ENCODE measurements at regions not wholly inside any gene's neighbourhood (a gene's known extent, or its start where the extent isn't known, plus 50 kb on each side); places are given as distances from the start of the nearest gene placed in this dataset.

GRCh38 chr4:32219306-32220075, 1499.3 kb downstream of the PCDH7 start:
- Histone ChIP-seq H3K27me3 (replicated peaks in 1 of 2; ENCODE audit: control insufficient read depth in 2 of 2, extremely low read depth in 1 of 2, insufficient read depth in 2 of 2, low read length in 1 of 2) (no peaks in the 10 kb centered on the region), H3K4me1 (ENCODE audit: control insufficient read depth in 1 of 2, extremely low read depth in 1 of 2, insufficient read depth in 2 of 2, low read length in 2 of 2) (no peaks in the 10 kb centered on the region), H3K36me3 (ENCODE audit: control insufficient read depth in 2 of 2, extremely low read depth in 1 of 2, insufficient read depth in 1 of 2, low read length in 1 of 2) (no peaks in the 10 kb centered on the region), H3K4me3 (ENCODE audit: control insufficient read depth in 1 of 2, extremely low read depth in 1 of 2, low read length in 1 of 2) (no peak overlapping the region), H3K9me3 (peaks cover 2% of the 10 kb centered on the region), H3K27ac (ENCODE audit: low read length) (no peak overlapping the region)
- H3K9me3 Mint-ChIP-seq: peaks cover 4 to 26% (median 17%) of the 10 kb centered on the region in 3 donors
- no peak overlapping the region for H3K4me3 Mint-ChIP-seq
- POLR2A ChIA-PET: no interaction called here
- H3K4me1 Mint-ChIP-seq: no peaks in the 10 kb centered on the region
- WGBS (ENCODE audit: insufficient coverage): no CpG with 5 or more reads among the region's 3 CpGs
- H3K27me3 Mint-ChIP-seq: no peaks in the 10 kb centered on the region
- DNase-seq (no peak), ATAC-seq (replicated peaks in 1 of 4) (no peak)
- H3K36me3 Mint-ChIP-seq: no peaks in the 10 kb centered on the region
- no peak overlapping the region for H3K27ac Mint-ChIP-seq
- CTCF ChIA-PET: no interaction called here

DNA sequence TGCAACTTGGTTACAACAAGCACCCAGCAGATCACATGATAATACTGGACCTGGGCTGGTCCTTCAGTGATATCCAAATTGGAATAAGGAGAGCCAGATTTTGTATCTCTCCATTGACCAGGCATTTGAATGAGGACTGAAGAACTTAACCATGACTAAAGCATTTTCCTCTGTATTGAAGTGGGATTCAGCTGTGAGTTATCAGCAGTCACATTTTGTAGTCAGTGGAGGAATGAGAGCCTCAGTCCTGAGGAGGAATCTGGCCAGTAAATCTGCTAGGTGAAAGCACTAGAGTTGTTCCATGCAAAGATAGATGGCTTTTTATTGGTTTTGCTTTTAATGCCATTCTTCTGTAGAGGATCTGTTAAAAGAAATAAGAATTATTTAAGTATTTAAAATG, 1506.0 kb downstream of the PCDH7 start:
- no peaks in the 10 kb centered on the region for H3K36me3 ChIP-seq (ENCODE audit: control insufficient read depth in 2 of 2, extremely low read depth in 1 of 2, insufficient read depth in 1 of 2, low read length in 1 of 2)
- Mint-ChIP-seq H3K4me3 (no peak overlapping the region), H3K4me1 (no peaks in the 10 kb centered on the region), H3K27me3 (no peaks in the 10 kb centered on the region), H3K27ac (no peak overlapping the region), H3K36me3 (no peaks in the 10 kb centered on the region), H3K9me3 (peaks cover 13 to 41% (median 21%) of the 10 kb centered on the region in 3 donors)
- H3K27me3 ChIP-seq (replicated peaks in 1 of 2; ENCODE audit: control insufficient read depth in 2 of 2, extremely low read depth in 1 of 2, insufficient read depth in 2 of 2, low read length in 1 of 2): no peaks in the 10 kb centered on the region
- no peak for ATAC-seq (replicated peaks in 1 of 4)
- no peak for DNase-seq
- no peaks in the 10 kb centered on the region for H3K4me1 ChIP-seq (ENCODE audit: control insufficient read depth in 1 of 2, extremely low read depth in 1 of 2, insufficient read depth in 2 of 2, low read length in 2 of 2)
- no peak overlapping the region for H3K4me3 ChIP-seq (ENCODE audit: control insufficient read depth in 1 of 2, extremely low read depth in 1 of 2, low read length in 1 of 2)
- H3K27ac ChIP-seq (ENCODE audit: low read length): no peak overlapping the region
- POLR2A ChIA-PET: no interaction called here
- no peaks in the 10 kb centered on the region for H3K9me3 ChIP-seq
- CTCF ChIA-PET: no interaction called here

- WGBS (ENCODE audit: insufficient coverage): no CpG with 5 or more reads among the region's 2 CpGs
- no peaks in the 10 kb centered on the region for H3K4me1 ChIP-seq (ENCODE audit: control insufficient read depth in 1 of 2, extremely low read depth in 1 of 2, insufficient read depth in 2 of 2, low read length in 2 of 2)
- no peaks in the 10 kb centered on the region for H3K9me3 ChIP-seq
- CTCF ChIA-PET: no interaction called here
- POLR2A ChIA-PET: no interaction called here
- Mint-ChIP-seq H3K36me3 (no peaks in the 10 kb centered on the region), H3K4me1 (no peaks in the 10 kb centered on the region), H3K27ac (no peak overlapping the region), H3K9me3 (peaks cover 13 to 38% (median 21%) of the 10 kb centered on the region in 3 donors), H3K27me3 (no peaks in the 10 kb centered on the region), H3K4me3 (no peak overlapping the region)
- no peaks in the 10 kb centered on the region for H3K27me3 ChIP-seq (replicated peaks in 1 of 2; ENCODE audit: control insufficient read depth in 2 of 2, extremely low read depth in 1 of 2, insufficient read depth in 2 of 2, low read length in 1 of 2)
- DNase-seq (no peak), ATAC-seq (replicated peaks in 1 of 4) (no peak)
- no peak overlapping the region for H3K27ac ChIP-seq (ENCODE audit: low read length)
- H3K4me3 ChIP-seq (ENCODE audit: control insufficient read depth in 1 of 2, extremely low read depth in 1 of 2, low read length in 1 of 2): no peak overlapping the region
- no peaks in the 10 kb centered on the region for H3K36me3 ChIP-seq (ENCODE audit: control insufficient read depth in 2 of 2, extremely low read depth in 1 of 2, insufficient read depth in 1 of 2, low read length in 1 of 2)
Observed at GRCh38 chr4:32226733-32227132, 1506.6 kb downstream of the PCDH7 start.

DNA sequence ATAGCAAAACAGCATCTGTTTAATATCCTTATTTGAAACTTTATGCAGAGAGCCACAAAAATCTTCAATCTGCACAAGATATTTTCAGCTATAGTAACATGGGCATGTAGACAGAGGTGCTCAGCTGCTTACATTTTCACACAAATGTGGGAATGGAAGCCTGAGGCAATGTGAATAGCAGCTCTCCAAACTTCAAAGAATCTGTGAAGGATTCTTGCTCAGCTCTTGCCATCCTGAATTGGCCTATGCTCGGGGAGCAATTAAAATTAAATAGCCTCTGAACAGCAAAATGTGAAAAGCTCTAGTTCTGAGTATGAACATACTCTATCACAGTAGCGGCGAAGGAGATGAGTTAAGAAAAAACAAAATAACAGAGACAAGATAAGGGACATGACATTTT, 1523.8 kb downstream of the PCDH7 start:
- DNase-seq: no peak
- POLR2A ChIA-PET: interaction anchor here in 1 of 2 donors (0.7 kb wide), 1 partner anchor 15 kb away, joined by 6 read pairs; no protein-coding TSS in a partner anchor
- H3K27me3 Mint-ChIP-seq: no peaks in the 10 kb centered on the region

GRCh38 chr4:32249040-32249439, 1528.9 kb downstream of the PCDH7 start:
- no peak overlapping the region for H3K4me3 ChIP-seq (ENCODE audit: control insufficient read depth in 1 of 2, extremely low read depth in 1 of 2, low read length in 1 of 2)

More for the DNA sequence above, 1523.8 kb downstream of the PCDH7 start:
- no peak for ATAC-seq (replicated peaks in 1 of 4)
- H3K4me3 Mint-ChIP-seq: no peak overlapping the region
- peaks cover 5 to 7% (median 7%) of the 10 kb centered on the region in 3 donors for H3K9me3 Mint-ChIP-seq
- Histone ChIP-seq H3K27me3 (replicated peaks in 1 of 2; ENCODE audit: control insufficient read depth in 2 of 2, extremely low read depth in 1 of 2, insufficient read depth in 2 of 2, low read length in 1 of 2) (no peaks in the 10 kb centered on the region), H3K4me1 (ENCODE audit: control insufficient read depth in 1 of 2, extremely low read depth in 1 of 2, insufficient read depth in 2 of 2, low read length in 2 of 2) (no peaks in the 10 kb centered on the region), H3K36me3 (ENCODE audit: control insufficient read depth in 2 of 2, extremely low read depth in 1 of 2, insufficient read depth in 1 of 2, low read length in 1 of 2) (no peaks in the 10 kb centered on the region), H3K27ac (ENCODE audit: low read length) (no peak overlapping the region), H3K9me3 (no peaks in the 10 kb centered on the region), H3K4me3 (ENCODE audit: control insufficient read depth in 1 of 2, extremely low read depth in 1 of 2, low read length in 1 of 2) (no peak overlapping the region)
- H3K4me1 Mint-ChIP-seq: no peaks in the 10 kb centered on the region
- no peaks in the 10 kb centered on the region for H3K36me3 Mint-ChIP-seq
- no CpG with 5 or more reads among the region's 3 CpGs for WGBS (ENCODE audit: insufficient coverage)
- H3K27ac Mint-ChIP-seq: no peak overlapping the region
- CTCF ChIA-PET: no interaction called here

GRCh38 chr4:32251126-32251525, 1531.0 kb downstream of the PCDH7 start:
- no peak for ATAC-seq (replicated peaks in 1 of 4)
- WGBS (ENCODE audit: insufficient coverage): no CpG with 5 or more reads among the region's 1 CpG
- Mint-ChIP-seq H3K9me3 (peaks cover 8 to 14% (median 12%) of the 10 kb centered on the region in 3 donors), H3K27me3 (no peaks in the 10 kb centered on the region), H3K4me1 (no peaks in the 10 kb centered on the region), H3K4me3 (no peak overlapping the region), H3K36me3 (no peaks in the 10 kb centered on the region), H3K27ac (no peak overlapping the region)
- Histone ChIP-seq H3K27ac (ENCODE audit: low read length) (no peak overlapping the region), H3K36me3 (ENCODE audit: control insufficient read depth in 2 of 2, extremely low read depth in 1 of 2, insufficient read depth in 1 of 2, low read length in 1 of 2) (no peaks in the 10 kb centered on the region), H3K4me1 (ENCODE audit: control insufficient read depth in 1 of 2, extremely low read depth in 1 of 2, insufficient read depth in 2 of 2, low read length in 2 of 2) (no peaks in the 10 kb centered on the region), H3K4me3 (ENCODE audit: control insufficient read depth in 1 of 2, extremely low read depth in 1 of 2, low read length in 1 of 2) (no peak overlapping the region), H3K9me3 (no peaks in the 10 kb centered on the region), H3K27me3 (replicated peaks in 1 of 2; ENCODE audit: control insufficient read depth in 2 of 2, extremely low read depth in 1 of 2, insufficient read depth in 2 of 2, low read length in 1 of 2) (no peaks in the 10 kb centered on the region)
- no peak for DNase-seq
- ChIA-PET CTCF (no interaction called here), POLR2A (no interaction called here)

More at GRCh38 chr4:32249040-32249439, 1528.9 kb downstream of the PCDH7 start:
- Mint-ChIP-seq H3K27me3 (no peaks in the 10 kb centered on the region), H3K36me3 (no peaks in the 10 kb centered on the region), H3K4me3 (no peak overlapping the region), H3K4me1 (no peaks in the 10 kb centered on the region), H3K27ac (no peak overlapping the region), H3K9me3 (peaks cover 11 to 17% (median 15%) of the 10 kb centered on the region in 3 donors)
- Histone ChIP-seq H3K36me3 (ENCODE audit: control insufficient read depth in 2 of 2, extremely low read depth in 1 of 2, insufficient read depth in 1 of 2, low read length in 1 of 2) (no peaks in the 10 kb centered on the region), H3K9me3 (no peaks in the 10 kb centered on the region), H3K27me3 (replicated peaks in 1 of 2; ENCODE audit: control insufficient read depth in 2 of 2, extremely low read depth in 1 of 2, insufficient read depth in 2 of 2, low read length in 1 of 2) (no peaks in the 10 kb centered on the region), H3K4me1 (ENCODE audit: control insufficient read depth in 1 of 2, extremely low read depth in 1 of 2, insufficient read depth in 2 of 2, low read length in 2 of 2) (no peaks in the 10 kb centered on the region), H3K27ac (ENCODE audit: low read length) (no peak overlapping the region)
- ATAC-seq (replicated peaks in 1 of 4) (no peak), DNase-seq (no peak)
- CTCF ChIA-PET: no interaction called here
- POLR2A ChIA-PET: no interaction called here
- no CpG with 5 or more reads among the region's 2 CpGs for WGBS (ENCODE audit: insufficient coverage)

- no peaks in the 10 kb centered on the region for H3K36me3 Mint-ChIP-seq
- CTCF ChIA-PET: no interaction called here
- POLR2A ChIA-PET: no interaction called here
- H3K9me3 Mint-ChIP-seq: peaks cover 8 to 17% (median 12%) of the 10 kb centered on the region in 3 donors
- no peak overlapping the region for H3K27ac Mint-ChIP-seq
- no peaks in the 10 kb centered on the region for H3K4me1 Mint-ChIP-seq
- no peaks in the 10 kb centered on the region for H3K27me3 ChIP-seq (replicated peaks in 1 of 2; ENCODE audit: control insufficient read depth in 2 of 2, extremely low read depth in 1 of 2, insufficient read depth in 2 of 2, low read length in 1 of 2)
- H3K36me3 ChIP-seq (ENCODE audit: control insufficient read depth in 2 of 2, extremely low read depth in 1 of 2, insufficient read depth in 1 of 2, low read length in 1 of 2): no peaks in the 10 kb centered on the region
- ATAC-seq (replicated peaks in 1 of 4) (no peak), DNase-seq (no peak)
- H3K4me3 ChIP-seq (ENCODE audit: control insufficient read depth in 1 of 2, extremely low read depth in 1 of 2, low read length in 1 of 2): no peak overlapping the region
- no peaks in the 10 kb centered on the region for H3K4me1 ChIP-seq (ENCODE audit: control insufficient read depth in 1 of 2, extremely low read depth in 1 of 2, insufficient read depth in 2 of 2, low read length in 2 of 2)
- no peaks in the 10 kb centered on the region for H3K9me3 ChIP-seq
- no peaks in the 10 kb centered on the region for H3K27me3 Mint-ChIP-seq
- no peak overlapping the region for H3K27ac ChIP-seq (ENCODE audit: low read length)
- no peak overlapping the region for H3K4me3 Mint-ChIP-seq
- 100% methylated on average over 2 of the region's 2 CpGs for WGBS (ENCODE audit: insufficient coverage)
Observed at GRCh38 chr4:32251926-32252325, 1531.8 kb downstream of the PCDH7 start.
